ENCODE measurements at regions not wholly inside any gene's neighbourhood (a gene's known extent, or its start where the extent isn't known, plus 50 kb on each side); places are given as distances from the start of the nearest gene placed in this dataset.

GRCh38 chr2:15782009-15782751 is 158.2 kb upstream of the MYCN start:
- no peak overlapping the region for H3K27ac ChIP-seq
- DNase-seq = no peak
- no peak overlapping the region for H3K4me3 ChIP-seq (ENCODE audit: low read depth, low read length)
- TF ChIP-seq CTCF (IDR thresholded peaks at IDR 0.05; ENCODE audit: low read depth, low read length) = no peak
- no peaks in the 10 kb centered on the region for H3K9me3 ChIP-seq (ENCODE audit: severe bottlenecking)
- no peaks in the 10 kb centered on the region for H3K27me3 ChIP-seq (ENCODE audit: insufficient read depth, low read depth, severe bottlenecking)
- H3K36me3 ChIP-seq = no peaks in the 10 kb centered on the region

- H3K27me3 ChIP-seq (ENCODE audit: insufficient read depth, low read depth, severe bottlenecking) = no peaks in the 10 kb centered on the region
- no peaks in the 10 kb centered on the region for H3K9me3 ChIP-seq (ENCODE audit: severe bottlenecking)
- no peaks in the 10 kb centered on the region for H3K36me3 ChIP-seq
- no peak for DNase-seq
- no peak overlapping the region for H3K27ac ChIP-seq
- TF ChIP-seq CTCF (IDR thresholded peaks at IDR 0.05; ENCODE audit: low read depth, low read length) = no peak
- no peak overlapping the region for H3K4me3 ChIP-seq (ENCODE audit: low read depth, low read length)
These were observed 157.5 kb upstream of the MYCN start for GRCh38 chr2:15782769-15783294.

- Histone ChIP-seq H3K9me3 (ENCODE audit: severe bottlenecking) (no peaks in the 10 kb centered on the region), H3K27ac (no peak overlapping the region), H3K4me3 (ENCODE audit: low read depth, low read length) (no peak overlapping the region), H3K36me3 (no peaks in the 10 kb centered on the region), H3K27me3 (ENCODE audit: insufficient read depth, low read depth, severe bottlenecking) (no peaks in the 10 kb centered on the region)
- DNase-seq = no peak
- no peak for TF ChIP-seq CTCF (IDR thresholded peaks at IDR 0.05; ENCODE audit: low read depth, low read length)
These were observed 156.9 kb upstream of the MYCN start for GRCh38 chr2:15783489-15783888.

GRCh38 chr2:15784106-15784885 is 156.1 kb upstream of the MYCN start:
- Histone ChIP-seq H3K27ac (no peak overlapping the region), H3K9me3 (ENCODE audit: severe bottlenecking) (no peaks in the 10 kb centered on the region), H3K4me3 (ENCODE audit: low read depth, low read length) (no peak overlapping the region), H3K27me3 (ENCODE audit: insufficient read depth, low read depth, severe bottlenecking) (no peaks in the 10 kb centered on the region), H3K36me3 (no peaks in the 10 kb centered on the region)
- DNase-seq = no peak
- no peak for TF ChIP-seq CTCF (IDR thresholded peaks at IDR 0.05; ENCODE audit: low read depth, low read length)

- Histone ChIP-seq H3K36me3 (no peaks in the 10 kb centered on the region), H3K27me3 (ENCODE audit: insufficient read depth, low read depth, severe bottlenecking) (no peaks in the 10 kb centered on the region), H3K4me3 (ENCODE audit: low read depth, low read length) (no peak overlapping the region), H3K27ac (no peak overlapping the region), H3K9me3 (ENCODE audit: severe bottlenecking) (no peaks in the 10 kb centered on the region)
- no peak for DNase-seq
- TF ChIP-seq CTCF (IDR thresholded peaks at IDR 0.05; ENCODE audit: low read depth, low read length) = no peak
These were observed 155.2 kb upstream of the MYCN start for GRCh38 chr2:15784886-15785801.
